ENCODE measurements at regions not wholly inside any gene's neighbourhood (a gene's known extent, or its start where the extent isn't known, plus 50 kb on each side); places are given as distances from the start of the nearest gene placed in this dataset.

DNA sequence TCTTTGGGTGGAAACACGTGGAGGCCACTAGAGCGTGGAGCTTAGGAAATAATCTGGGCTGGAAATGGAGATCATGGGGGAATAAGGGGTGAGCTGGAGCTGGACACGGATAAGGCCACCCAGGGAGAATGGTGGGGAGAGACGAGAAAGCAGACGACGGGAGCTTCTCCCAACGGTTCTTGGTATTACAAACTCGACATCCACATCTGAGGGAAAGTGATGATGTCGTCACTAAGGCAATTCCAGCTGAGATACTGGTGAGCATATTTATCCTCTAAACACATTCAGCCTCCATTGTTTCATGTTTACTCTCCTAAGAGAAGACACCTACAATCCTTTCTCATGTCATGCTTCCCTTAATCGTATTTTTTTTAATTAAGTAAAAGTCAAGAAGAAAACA lies 50.2 kb upstream of the SNX9 start:
- DNase-seq (ENCODE audit: low read depth): no peak
